AG04450 (cell line): ENCODE measurements at regions not wholly inside any gene's neighbourhood (a gene's known extent, or its start where the extent isn't known, plus 50 kb on each side); places are given as distances from the start of the nearest gene placed in this dataset.
"Not testable (repeated sequence)": the region's sequence is repeated elsewhere in the genome, so short reads cannot be mapped to it uniquely, and the experiment has no call there.

Experiments used
- CTCF ChIA-PET: fragments of 300-600, 350-600 bp; formaldehyde crosslinking; extraction: SDS; loops from one replicate; lab custom pipeline; 2022; ENCODE audit warnings: antibody characterized with exemption, inconsistent platforms; lab: Charles Lee
- POLR2A ChIA-PET: fragments of 350-600 bp; formaldehyde crosslinking; extraction: SDS; loops from one replicate; lab custom pipeline; 2021; ENCODE audit warnings: antibody characterized with exemption, inconsistent platforms; lab: Yijun Ruan, JAX
- DNase-seq: peaks from one replicate; pipeline ENCODE4 v3.0.0-alpha.2; 2011; ENCODE audit warnings: low read depth, low spot score
- H3K27ac ChIP-seq: one replicate; pipeline ENCODE4 v1.5.1; 2012; ENCODE audit warnings: low read depth, low read length, control low read depth
- H3K27me3 ChIP-seq: one replicate; pipeline ENCODE4 v1.6.0; 2012; ENCODE audit warnings: low read length; ENCODE audit not compliant: control insufficient read depth, insufficient read depth
- H3K4me3 ChIP-seq: 2 replicates; pipeline ENCODE4 v1.5.1; 2011; ENCODE audit warnings: mild to moderate bottlenecking, low read depth, low read length, control low read depth
- H3K9me3 ChIP-seq: 2 replicates; pipeline ENCODE4 v1.5.1; 2012; ENCODE audit warnings: low read length; ENCODE audit not compliant: control insufficient read depth, insufficient read depth
- TF ChIP-seq, protein P1 (sequence below): IDR thresholded peaks from 2 replicates; pipeline ENCODE4 v1.5.1; 2011; ENCODE audit warnings: low read depth, low read length, control low read depth, inconsistent platforms

DNA sequence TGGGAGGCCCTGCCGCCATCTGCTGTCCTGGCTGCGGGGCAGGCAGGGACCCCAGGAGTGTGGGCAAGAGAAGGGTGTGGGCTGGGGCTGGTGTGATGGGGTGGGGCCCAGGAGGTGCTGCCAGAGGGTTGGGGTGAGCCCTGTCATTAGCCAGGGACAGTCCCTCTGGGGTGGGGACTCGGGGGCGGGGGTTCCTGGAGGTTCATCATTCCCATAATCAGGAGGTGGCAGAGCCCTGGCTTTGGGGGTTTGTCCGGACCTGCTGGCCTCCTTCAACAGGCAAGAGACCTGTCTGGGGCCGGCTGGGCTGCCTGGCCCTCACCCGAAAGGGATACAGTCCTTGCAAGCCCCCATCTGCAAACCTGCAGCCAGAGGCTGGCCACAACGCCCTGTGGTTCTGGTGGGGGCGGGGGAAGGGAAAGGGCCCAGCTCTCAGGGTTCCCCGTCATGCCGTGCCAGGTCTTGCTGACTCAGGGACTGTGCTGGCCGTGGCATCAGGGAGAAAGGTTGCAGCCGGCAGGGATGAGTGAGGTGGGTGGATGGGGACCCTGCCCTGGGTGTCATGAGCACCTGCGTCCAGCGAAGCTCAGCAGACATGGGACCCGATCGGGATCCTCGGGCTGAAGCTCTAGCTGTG, 65.2 kb downstream of the MRPL36 start:
- POLR2A ChIA-PET: no interaction called here
- Histone ChIP-seq H3K27ac (no peak overlapping the region), H3K9me3 (no peaks in the 10 kb centered on the region; the same call in 1 of the 2 replicates), H3K4me3 (no peak overlapping the region), H3K27me3 (peaks cover 5% of the 10 kb centered on the region)
- TF ChIP-seq, protein P1, sequence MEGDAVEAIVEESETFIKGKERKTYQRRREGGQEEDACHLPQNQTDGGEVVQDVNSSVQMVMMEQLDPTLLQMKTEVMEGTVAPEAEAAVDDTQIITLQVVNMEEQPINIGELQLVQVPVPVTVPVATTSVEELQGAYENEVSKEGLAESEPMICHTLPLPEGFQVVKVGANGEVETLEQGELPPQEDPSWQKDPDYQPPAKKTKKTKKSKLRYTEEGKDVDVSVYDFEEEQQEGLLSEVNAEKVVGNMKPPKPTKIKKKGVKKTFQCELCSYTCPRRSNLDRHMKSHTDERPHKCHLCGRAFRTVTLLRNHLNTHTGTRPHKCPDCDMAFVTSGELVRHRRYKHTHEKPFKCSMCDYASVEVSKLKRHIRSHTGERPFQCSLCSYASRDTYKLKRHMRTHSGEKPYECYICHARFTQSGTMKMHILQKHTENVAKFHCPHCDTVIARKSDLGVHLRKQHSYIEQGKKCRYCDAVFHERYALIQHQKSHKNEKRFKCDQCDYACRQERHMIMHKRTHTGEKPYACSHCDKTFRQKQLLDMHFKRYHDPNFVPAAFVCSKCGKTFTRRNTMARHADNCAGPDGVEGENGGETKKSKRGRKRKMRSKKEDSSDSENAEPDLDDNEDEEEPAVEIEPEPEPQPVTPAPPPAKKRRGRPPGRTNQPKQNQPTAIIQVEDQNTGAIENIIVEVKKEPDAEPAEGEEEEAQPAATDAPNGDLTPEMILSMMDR: no peak
- no peak for DNase-seq
- CTCF ChIA-PET: no interaction called here

DNA sequence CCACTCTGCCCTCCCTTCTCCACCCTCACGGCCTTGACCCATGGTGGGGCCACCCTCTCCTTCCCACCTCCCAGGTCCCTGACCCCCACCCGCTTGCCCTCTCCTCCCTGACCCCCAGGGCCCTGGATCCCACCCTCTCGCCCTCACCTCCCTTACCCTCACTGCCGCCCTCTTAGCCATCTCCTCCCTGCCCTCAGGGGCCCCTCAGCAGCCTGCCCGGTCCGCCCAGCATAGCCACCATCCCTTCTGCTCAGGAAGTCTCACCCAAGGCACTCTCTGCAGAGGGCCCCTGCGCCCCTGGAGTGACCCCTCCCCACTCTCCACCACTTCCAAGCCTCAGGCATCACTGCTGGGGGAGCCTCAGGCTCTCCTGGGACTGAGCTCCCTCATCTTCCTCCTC, 66.3 kb downstream of the MRPL36 start:
- H3K27ac ChIP-seq: no peak overlapping the region
- TF ChIP-seq, protein P1: no peak
- ChIA-PET CTCF (no interaction called here), POLR2A (no interaction called here)
- peaks cover 8% of the 10 kb centered on the region for H3K27me3 ChIP-seq
- H3K4me3 ChIP-seq: no peak overlapping the region
- H3K9me3 ChIP-seq: no peaks in the 10 kb centered on the region; the same call in 1 of the 2 replicates
- DNase-seq: no peak

DNA sequence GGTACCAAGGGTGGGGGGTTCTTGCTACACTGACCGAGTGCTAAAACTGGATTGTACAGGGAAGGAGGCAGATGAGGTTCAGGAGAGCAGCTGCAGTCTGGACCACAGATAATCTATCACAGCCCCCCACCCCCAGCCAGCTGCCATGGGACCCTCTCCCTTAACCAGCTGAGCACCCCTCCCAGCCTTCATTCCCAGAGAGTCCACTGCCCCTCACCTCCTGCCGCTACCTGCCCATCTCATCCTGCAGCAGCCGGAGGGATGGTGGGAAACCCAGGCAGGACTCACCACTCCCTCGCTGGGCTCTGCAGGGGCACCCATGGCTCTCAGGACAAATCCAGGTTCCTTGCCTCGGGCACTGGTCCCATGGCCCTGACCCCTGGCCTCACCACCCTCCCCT, 66.7 kb downstream of the MRPL36 start:
- Histone ChIP-seq H3K27me3 (peaks cover 11% of the 10 kb centered on the region), H3K27ac (no peak overlapping the region), H3K4me3 (no peak overlapping the region), H3K9me3 (no peaks in the 10 kb centered on the region; the same call in 1 of the 2 replicates)
- no peak for DNase-seq
- TF ChIP-seq, protein P1: no peak
- CTCF ChIA-PET: no interaction called here
- POLR2A ChIA-PET: no interaction called here

DNA sequence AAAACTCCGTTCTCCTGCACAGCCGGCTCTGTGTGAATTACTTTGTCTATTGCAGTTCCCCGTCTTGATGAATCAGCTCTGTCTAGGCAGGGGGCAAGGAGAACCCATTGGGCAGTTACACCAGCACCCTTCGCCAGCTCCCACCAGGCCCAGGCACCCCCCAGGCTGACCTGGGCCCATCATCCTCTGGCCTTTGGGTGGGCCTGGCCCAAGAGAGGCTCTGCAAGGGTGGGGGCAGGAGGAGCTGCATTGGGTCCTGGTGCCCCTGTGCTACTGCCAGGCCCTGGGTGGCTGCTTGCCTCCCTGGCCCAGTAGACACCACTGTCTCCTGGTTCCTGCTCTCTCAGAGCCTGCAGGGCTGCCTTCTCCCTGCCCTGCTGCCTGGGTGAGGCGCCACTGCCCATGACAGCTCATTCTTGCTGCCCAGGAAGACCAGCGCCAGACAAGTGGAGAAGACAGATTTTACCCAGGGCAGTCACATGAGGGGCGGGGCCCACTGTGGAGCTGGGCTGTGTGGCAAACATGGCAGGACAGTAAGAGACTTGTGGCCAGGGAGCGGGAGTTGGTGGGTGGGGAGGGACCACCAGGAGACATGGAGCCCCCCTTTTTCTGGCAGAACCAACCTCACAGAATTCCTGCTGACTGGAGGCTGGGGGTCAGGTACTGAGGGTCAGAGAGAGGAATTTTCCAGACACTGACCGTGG, 67.2 kb downstream of the MRPL36 start:
- CTCF ChIA-PET: no interaction called here
- no peak for DNase-seq

DNA sequence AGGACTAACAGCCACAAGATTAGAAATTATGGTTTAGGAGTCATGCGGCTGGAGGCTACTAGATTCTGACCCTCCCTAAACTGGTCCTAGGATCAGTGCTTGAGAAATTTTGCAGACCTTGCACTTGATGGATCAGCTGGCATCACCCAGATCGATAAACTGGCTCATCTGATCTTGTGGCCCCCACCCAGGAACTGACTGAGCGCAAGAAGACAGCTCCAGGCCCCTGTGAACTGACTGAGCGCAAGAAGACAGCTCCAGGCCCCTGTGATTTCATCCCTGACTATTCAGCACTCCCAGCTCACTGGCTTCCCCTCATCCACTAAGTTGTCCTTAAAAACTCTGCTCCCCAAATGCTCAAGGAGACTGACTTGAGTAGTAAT, 67.8 kb downstream of the MRPL36 start:
- H3K9me3 ChIP-seq, POLR2A ChIA-PET, DNase-seq, H3K4me3 ChIP-seq, CTCF ChIA-PET, H3K27ac ChIP-seq: not testable (repeated sequence)
- peaks cover 13% of the 10 kb centered on the region for H3K27me3 ChIP-seq

More for the DNA sequence above, 67.2 kb downstream of the MRPL36 start:
- Histone ChIP-seq H3K4me3 (no peak overlapping the region), H3K27me3 (peaks cover 13% of the 10 kb centered on the region), H3K9me3 (no peaks in the 10 kb centered on the region; the same call in 1 of the 2 replicates), H3K27ac (no peak overlapping the region)
- TF ChIP-seq, protein P1: no peak
- POLR2A ChIA-PET: no interaction called here
